GM19238 (cell line): ENCODE measurements at regions not wholly inside any gene's neighbourhood (a gene's known extent, or its start where the extent isn't known, plus 50 kb on each side); places are given as distances from the start of the nearest gene placed in this dataset.

Experiments
- DNase-seq: peaks from one replicate; pipeline ENCODE4 v3.0.0; 2011; ENCODE audit warnings: low spot score; ENCODE audit not compliant: insufficient read length

- no peak for DNase-seq
Observed at GRCh38 chr17:15894258-15894657, 50.7 kb upstream of the ADORA2B start.

GRCh38 chr17:15894913-15895658 lies 49.8 kb upstream of the ADORA2B start:
- DNase-seq: no peak
